ENCODE measurements at regions not wholly inside any gene's neighbourhood (a gene's known extent, or its start where the extent isn't known, plus 50 kb on each side); places are given as distances from the start of the nearest gene placed in this dataset.

- TF ChIP-seq BHLHE40 (IDR thresholded peaks at IDR 0.05; ENCODE audit: borderline replicate concordance), result no peak
- TF ChIP-seq FOXM1 (IDR thresholded peaks at IDR 0.05; ENCODE audit: borderline replicate concordance), result no peak
- TF ChIP-seq ELF4 (IDR thresholded peaks at IDR 0.05), result no peak
- no peak for TF ChIP-seq NFRKB (IDR thresholded peaks at IDR 0.05)
- no peak for TF ChIP-seq FOXA1 (IDR thresholded peaks at IDR 0.05)
- TF ChIP-seq LEF1 (IDR thresholded peaks at IDR 0.05; ENCODE audit: borderline replicate concordance), result no peak
- no peak for TF ChIP-seq TARDBP (IDR thresholded peaks at IDR 0.05)
These were observed 190.6 kb downstream of the ACKR3 start for GRCh38 chr2:236760246-236760645.

Measured in HEK293T (cell line).